MM.1S (cell line): ENCODE measurements at regions not wholly inside any gene's neighbourhood (a gene's known extent, or its start where the extent isn't known, plus 50 kb on each side); places are given as distances from the start of the nearest gene placed in this dataset.

Experiments used
- DNase-seq: peaks from one replicate; pipeline ENCODE4 v3.0.0-alpha.2; 2015
- H2AFZ ChIP-seq: fragments of 300-600 bp; sonication (generic); 2 replicates; pipeline ENCODE4 v1.6.0; 2016; ENCODE audit warnings: antibody characterized with exemption, low read length
- H3F3A ChIP-seq: fragments of 300-600 bp; sonication (generic); 2 replicates; pipeline ENCODE4 v1.6.1; 2016; ENCODE audit warnings: mild to moderate bottlenecking, antibody characterized with exemption, low read length, moderate library complexity, mixed read lengths; ENCODE audit not compliant: insufficient read depth
- H3K27ac ChIP-seq: fragments of 300-600 bp; sonication (generic); 2 replicates; pipeline ENCODE4 v1.5.1; 2016; ENCODE audit warnings: mild to moderate bottlenecking, low read length
- H3K27me3 ChIP-seq: fragments of 300-600 bp; sonication (generic); replicated peaks from 2 replicates; pipeline ENCODE4 v1.6.0; 2016; ENCODE audit warnings: low read length; ENCODE audit not compliant: insufficient read depth
- H3K36me3 ChIP-seq: fragments of 300-600 bp; sonication (generic); replicated peaks from 2 replicates; pipeline ENCODE4 v1.6.1; 2016; ENCODE audit warnings: mild to moderate bottlenecking, low read length, mixed read lengths; ENCODE audit not compliant: insufficient read depth
- H3K4me1 ChIP-seq: fragments of 300-600 bp; sonication (generic); 2 replicates; pipeline ENCODE4 v1.6.1; 2016; ENCODE audit warnings: low read length, mixed read lengths
- H3K4me2 ChIP-seq: fragments of 300-600 bp; sonication (generic); 2 replicates; pipeline ENCODE4 v1.6.0; 2016; ENCODE audit warnings: low read depth, low read length
- H3K4me3 ChIP-seq: fragments of 300-600 bp; sonication (generic); 2 replicates; pipeline ENCODE4 v1.5.1; 2016; ENCODE audit warnings: low read length, mixed read lengths
- H3K79me2 ChIP-seq: fragments of 300-600 bp; sonication (generic); 2 replicates; pipeline ENCODE4 v1.6.1; 2016; ENCODE audit warnings: mixed run types, low read length, mixed read lengths
- H3K9ac ChIP-seq: fragments of 300-600 bp; sonication (generic); 2 replicates; pipeline ENCODE4 v1.6.1; 2016; ENCODE audit warnings: low read length, mixed read lengths
- H3K9me2 ChIP-seq: fragments of 300-600 bp; sonication (generic); replicated peaks from 2 replicates; pipeline ENCODE4 v1.6.1; 2016; ENCODE audit warnings: mild to moderate bottlenecking, low read length, mixed read lengths; ENCODE audit not compliant: insufficient read depth
- H3K9me3 ChIP-seq: fragments of 300-600 bp; sonication (generic); replicated peaks from 2 replicates; pipeline ENCODE4 v1.6.1; 2016; ENCODE audit warnings: mild to moderate bottlenecking, low read length, mixed read lengths; ENCODE audit not compliant: insufficient read depth
- H4K20me1 ChIP-seq: fragments of 300-600 bp; sonication (generic); 2 replicates; pipeline ENCODE4 v1.6.1; 2016; ENCODE audit warnings: mild to moderate bottlenecking, low read length, moderate library complexity, mixed read lengths; ENCODE audit not compliant: insufficient read depth
- EZH2 ChIP-seq: fragments of 300-600 bp; sonication (generic); optimal IDR thresholded peaks from 2 replicates; pipeline ENCODE3; 2017; ENCODE audit warnings: low read depth, mild to moderate bottlenecking, antibody characterized with exemption, low read length, mixed read lengths
- EZH2phosphoT487 ChIP-seq: fragments of 300-600 bp; sonication (generic); IDR thresholded peaks from 2 replicates; pipeline ENCODE4 v1.6.1; 2018; ENCODE audit warnings: antibody characterized with exemption, low read length
- TF ChIP-seq, protein P1 (sequence below): fragments of 300-600 bp; sonication (generic); IDR thresholded peaks from 2 replicates; pipeline ENCODE4 v1.5.1; 2016; ENCODE audit warnings: antibody characterized with exemption, low read length, mixed read lengths

GRCh38 chr3:9301091-9301490, 51.6 kb upstream of the SRGAP3 start:
- Histone ChIP-seq H4K20me1 (no peaks in the 10 kb centered on the region), H3K27me3 (no peaks in the 10 kb centered on the region), H3K4me3 (no peak overlapping the region), H3K9me2 (no peaks in the 10 kb centered on the region), H3K79me2 (no peaks in the 10 kb centered on the region), H3K9me3 (no peaks in the 10 kb centered on the region), H3K4me2 (no peak overlapping the region), H3F3A (no peaks in the 10 kb centered on the region), H3K9ac (no peak overlapping the region), H2AFZ (no peak overlapping the region), H3K27ac (no peak overlapping the region), H3K4me1 (0 out of 2 replicates have a peak, but pooled peaks cover 4% of the 10 kb centered on the region), H3K36me3 (no peaks in the 10 kb centered on the region)
- DNase-seq = no peak
- TF ChIP-seq EZH2 = no peak
- TF ChIP-seq EZH2phosphoT487 = no peak
- TF ChIP-seq, protein P1, sequence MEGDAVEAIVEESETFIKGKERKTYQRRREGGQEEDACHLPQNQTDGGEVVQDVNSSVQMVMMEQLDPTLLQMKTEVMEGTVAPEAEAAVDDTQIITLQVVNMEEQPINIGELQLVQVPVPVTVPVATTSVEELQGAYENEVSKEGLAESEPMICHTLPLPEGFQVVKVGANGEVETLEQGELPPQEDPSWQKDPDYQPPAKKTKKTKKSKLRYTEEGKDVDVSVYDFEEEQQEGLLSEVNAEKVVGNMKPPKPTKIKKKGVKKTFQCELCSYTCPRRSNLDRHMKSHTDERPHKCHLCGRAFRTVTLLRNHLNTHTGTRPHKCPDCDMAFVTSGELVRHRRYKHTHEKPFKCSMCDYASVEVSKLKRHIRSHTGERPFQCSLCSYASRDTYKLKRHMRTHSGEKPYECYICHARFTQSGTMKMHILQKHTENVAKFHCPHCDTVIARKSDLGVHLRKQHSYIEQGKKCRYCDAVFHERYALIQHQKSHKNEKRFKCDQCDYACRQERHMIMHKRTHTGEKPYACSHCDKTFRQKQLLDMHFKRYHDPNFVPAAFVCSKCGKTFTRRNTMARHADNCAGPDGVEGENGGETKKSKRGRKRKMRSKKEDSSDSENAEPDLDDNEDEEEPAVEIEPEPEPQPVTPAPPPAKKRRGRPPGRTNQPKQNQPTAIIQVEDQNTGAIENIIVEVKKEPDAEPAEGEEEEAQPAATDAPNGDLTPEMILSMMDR = no peak

- no peaks in the 10 kb centered on the region for H3K36me3 ChIP-seq
- no peaks in the 10 kb centered on the region for H3F3A ChIP-seq
- no peak overlapping the region for H3K4me3 ChIP-seq
- no peak overlapping the region for H3K4me2 ChIP-seq
- H3K9me2 ChIP-seq = no peaks in the 10 kb centered on the region
- TF ChIP-seq EZH2phosphoT487 (no peak), EZH2 (no peak)
- TF ChIP-seq, protein P1 = no peak
- H2AFZ ChIP-seq = no peak overlapping the region
- no peaks in the 10 kb centered on the region for H3K79me2 ChIP-seq
- H3K27ac ChIP-seq = no peak overlapping the region
- no peaks in the 10 kb centered on the region for H3K27me3 ChIP-seq
- no peaks in the 10 kb centered on the region for H3K9me3 ChIP-seq
- DNase-seq = no peak
- H4K20me1 ChIP-seq = no peaks in the 10 kb centered on the region
- H3K9ac ChIP-seq = no peak overlapping the region
- H3K4me1 ChIP-seq = 0 out of 2 replicates have a peak, but pooled peaks cover 4% of the 10 kb centered on the region
These were observed 52.4 kb upstream of the SRGAP3 start for GRCh38 chr3:9301798-9302197.

- no peaks in the 10 kb centered on the region for H3F3A ChIP-seq
- H3K4me2 ChIP-seq = peak overlapping the region; percentile 77
- H3K4me1 ChIP-seq = 0 out of 2 replicates have a peak, but pooled peaks cover 4% of the 10 kb centered on the region
- no peak overlapping the region for H3K9ac ChIP-seq
- peak; percentile 71 for DNase-seq
- no peaks in the 10 kb centered on the region for H3K36me3 ChIP-seq
- H3K27me3 ChIP-seq = no peaks in the 10 kb centered on the region
- peak overlapping the region; percentile 77 for H2AFZ ChIP-seq
- no peaks in the 10 kb centered on the region for H3K9me3 ChIP-seq
- no peaks in the 10 kb centered on the region for H3K9me2 ChIP-seq
- no peaks in the 10 kb centered on the region for H3K79me2 ChIP-seq
- no peak overlapping the region; the same call in 1 of the 2 replicates for H3K4me3 ChIP-seq
- TF ChIP-seq EZH2phosphoT487 (no peak), EZH2 (no peak)
- TF ChIP-seq, protein P1 = peak; percentile 89
- H3K27ac ChIP-seq = no peak overlapping the region
- no peaks in the 10 kb centered on the region for H4K20me1 ChIP-seq
These were observed 53.2 kb upstream of the SRGAP3 start for GRCh38 chr3:9302425-9303181.
